ENCODE measurements at regions not wholly inside any gene's neighbourhood (a gene's known extent, or its start where the extent isn't known, plus 50 kb on each side); places are given as distances from the start of the nearest gene placed in this dataset.

DNA sequence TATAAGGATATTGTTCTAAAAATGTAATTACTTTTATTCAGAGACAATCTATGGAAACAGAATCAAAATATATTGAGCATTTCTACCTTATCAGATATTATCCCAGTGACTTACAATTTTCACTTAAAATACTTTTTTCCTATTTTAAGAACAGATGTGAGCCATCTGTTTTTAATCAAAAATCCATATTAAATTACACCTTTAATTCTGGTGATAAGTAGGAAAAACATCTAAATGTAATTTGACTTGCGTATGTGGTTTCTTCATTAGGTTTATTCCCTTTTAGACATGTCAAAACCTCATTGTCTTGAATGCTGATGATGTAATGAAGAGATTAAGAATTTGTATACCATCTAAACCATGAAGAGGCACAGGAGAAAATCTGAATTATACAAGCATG is 1118.8 kb upstream of the TMPRSS15 start:
- Histone ChIP-seq H2AFZ (ENCODE audit: low read depth, low read length) (no peak overlapping the region), H3K27me3 (ENCODE audit: insufficient read depth, low read length) (no peaks in the 10 kb centered on the region), H3K79me2 (ENCODE audit: insufficient read depth, low read length) (no peaks in the 10 kb centered on the region), H3K4me2 (ENCODE audit: low read length) (no peak overlapping the region), H3K4me1 (ENCODE audit: insufficient read depth, low read length) (no peaks in the 10 kb centered on the region), H3K9ac (ENCODE audit: low read length) (no peak overlapping the region), H4K20me1 (ENCODE audit: insufficient read depth, low read length) (no peaks in the 10 kb centered on the region), H3K36me3 (ENCODE audit: insufficient read depth, low read length) (no peaks in the 10 kb centered on the region), H3K9me3 (ENCODE audit: insufficient read depth, low read depth, low read length) (peaks cover 5% of the 10 kb centered on the region), H3K4me3 (ENCODE audit: insufficient read depth, low read depth, low read length) (no peak overlapping the region), H3K27ac (ENCODE audit: low read depth, low read length) (no peak overlapping the region)
- peaks cover 12% of the 10 kb centered on the region for H3K4me1 Mint-ChIP-seq (ENCODE audit: low read depth, unreplicated experiment)
- H3K27ac Mint-ChIP-seq (ENCODE audit: unreplicated experiment): no peak overlapping the region
- no peak for DNase-seq (ENCODE audit: low read depth)
- H3K4me3 Mint-ChIP-seq (ENCODE audit: unreplicated experiment): no peak overlapping the region
- H3K36me3 Mint-ChIP-seq (ENCODE audit: low read depth, unreplicated experiment): no peaks in the 10 kb centered on the region
- no peaks in the 10 kb centered on the region for H3K9me3 Mint-ChIP-seq (ENCODE audit: unreplicated experiment)
- no peaks in the 10 kb centered on the region for H3K27me3 Mint-ChIP-seq (ENCODE audit: low read depth, unreplicated experiment)
- FAIRE-seq: no peak
- TF ChIP-seq, protein P1, sequence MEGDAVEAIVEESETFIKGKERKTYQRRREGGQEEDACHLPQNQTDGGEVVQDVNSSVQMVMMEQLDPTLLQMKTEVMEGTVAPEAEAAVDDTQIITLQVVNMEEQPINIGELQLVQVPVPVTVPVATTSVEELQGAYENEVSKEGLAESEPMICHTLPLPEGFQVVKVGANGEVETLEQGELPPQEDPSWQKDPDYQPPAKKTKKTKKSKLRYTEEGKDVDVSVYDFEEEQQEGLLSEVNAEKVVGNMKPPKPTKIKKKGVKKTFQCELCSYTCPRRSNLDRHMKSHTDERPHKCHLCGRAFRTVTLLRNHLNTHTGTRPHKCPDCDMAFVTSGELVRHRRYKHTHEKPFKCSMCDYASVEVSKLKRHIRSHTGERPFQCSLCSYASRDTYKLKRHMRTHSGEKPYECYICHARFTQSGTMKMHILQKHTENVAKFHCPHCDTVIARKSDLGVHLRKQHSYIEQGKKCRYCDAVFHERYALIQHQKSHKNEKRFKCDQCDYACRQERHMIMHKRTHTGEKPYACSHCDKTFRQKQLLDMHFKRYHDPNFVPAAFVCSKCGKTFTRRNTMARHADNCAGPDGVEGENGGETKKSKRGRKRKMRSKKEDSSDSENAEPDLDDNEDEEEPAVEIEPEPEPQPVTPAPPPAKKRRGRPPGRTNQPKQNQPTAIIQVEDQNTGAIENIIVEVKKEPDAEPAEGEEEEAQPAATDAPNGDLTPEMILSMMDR (IDR thresholded peaks at IDR 0.05; ENCODE audit: insufficient read depth, low read depth, low read length): no peak
- TF ChIP-seq EZH2 (IDR thresholded peaks at IDR 0.05; ENCODE audit: insufficient read depth, low read length): no peak

DNA sequence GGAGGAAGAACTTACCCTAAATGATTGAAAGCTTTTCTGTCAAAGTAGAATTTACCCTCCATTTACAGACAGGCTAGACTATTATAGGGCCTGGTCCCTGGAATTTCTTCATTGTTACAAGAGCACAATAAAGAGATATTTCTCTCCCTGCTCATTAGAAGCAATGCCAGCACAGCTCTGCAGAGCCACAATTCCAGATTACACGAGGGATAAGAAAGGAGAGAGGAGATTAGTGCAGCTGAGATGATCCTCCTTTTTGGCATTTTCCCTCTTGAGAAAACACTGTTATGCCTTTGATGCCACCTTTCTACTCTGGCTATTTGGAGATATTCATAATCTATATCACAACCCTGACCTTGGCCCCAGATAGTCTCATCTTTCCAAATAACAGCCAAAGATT is 1119.5 kb upstream of the TMPRSS15 start:
- Mint-ChIP-seq H3K9me3 (ENCODE audit: unreplicated experiment) (no peaks in the 10 kb centered on the region), H3K4me3 (ENCODE audit: unreplicated experiment) (no peak overlapping the region), H3K27ac (ENCODE audit: unreplicated experiment) (no peak overlapping the region), H3K4me1 (ENCODE audit: low read depth, unreplicated experiment) (peaks cover 12% of the 10 kb centered on the region), H3K27me3 (ENCODE audit: low read depth, unreplicated experiment) (no peaks in the 10 kb centered on the region), H3K36me3 (ENCODE audit: low read depth, unreplicated experiment) (no peaks in the 10 kb centered on the region)
- no peak overlapping the region for H3K9ac ChIP-seq (ENCODE audit: low read length)
- TF ChIP-seq, protein P1 (IDR thresholded peaks at IDR 0.05; ENCODE audit: insufficient read depth, low read depth, low read length): no peak
- no peak for TF ChIP-seq EZH2 (IDR thresholded peaks at IDR 0.05; ENCODE audit: insufficient read depth, low read length)
- peaks cover 5% of the 10 kb centered on the region for H3K9me3 ChIP-seq (ENCODE audit: insufficient read depth, low read depth, low read length)
- DNase-seq (ENCODE audit: low read depth) (no peak), FAIRE-seq (no peak)
- no peaks in the 10 kb centered on the region for H4K20me1 ChIP-seq (ENCODE audit: insufficient read depth, low read length)
- H3K4me3 ChIP-seq (ENCODE audit: insufficient read depth, low read depth, low read length): no peak overlapping the region
- H3K27ac ChIP-seq (ENCODE audit: low read depth, low read length): no peak overlapping the region
- H3K4me2 ChIP-seq (ENCODE audit: low read length): no peak overlapping the region
- H2AFZ ChIP-seq (ENCODE audit: low read depth, low read length): no peak overlapping the region
- no peaks in the 10 kb centered on the region for H3K4me1 ChIP-seq (ENCODE audit: insufficient read depth, low read length)
- no peaks in the 10 kb centered on the region for H3K79me2 ChIP-seq (ENCODE audit: insufficient read depth, low read length)
- no peaks in the 10 kb centered on the region for H3K36me3 ChIP-seq (ENCODE audit: insufficient read depth, low read length)
- H3K27me3 ChIP-seq (ENCODE audit: insufficient read depth, low read length): no peaks in the 10 kb centered on the region

DNA sequence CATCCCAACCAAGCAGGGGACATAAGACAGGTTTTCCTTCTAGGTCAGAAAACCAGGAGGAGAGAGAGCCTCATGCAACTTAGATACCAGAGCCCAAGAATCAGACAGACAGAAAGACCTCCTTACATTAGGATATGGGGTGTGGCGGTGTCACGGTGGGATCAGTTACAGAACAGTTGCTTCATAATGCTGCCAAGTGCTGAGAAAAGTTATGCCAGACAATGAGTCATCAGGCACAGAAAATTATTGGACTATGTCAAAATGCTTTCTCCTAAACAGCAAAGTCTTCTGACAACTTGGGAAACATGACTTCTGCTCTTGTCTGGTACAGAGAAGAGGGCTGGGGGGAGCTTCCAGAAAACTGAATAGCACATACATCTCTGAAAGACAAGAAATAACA is 1120.2 kb upstream of the TMPRSS15 start:
- H3K27me3 ChIP-seq (ENCODE audit: insufficient read depth, low read length): no peaks in the 10 kb centered on the region
- no peak overlapping the region for H3K4me3 ChIP-seq (ENCODE audit: insufficient read depth, low read depth, low read length)
- no peak for TF ChIP-seq EZH2 (IDR thresholded peaks at IDR 0.05; ENCODE audit: insufficient read depth, low read length)
- TF ChIP-seq, protein P1 (IDR thresholded peaks at IDR 0.05; ENCODE audit: insufficient read depth, low read depth, low read length): no peak
- no peak overlapping the region for H3K9ac ChIP-seq (ENCODE audit: low read length)
- H3K9me3 ChIP-seq (ENCODE audit: insufficient read depth, low read depth, low read length): peaks cover 5% of the 10 kb centered on the region
- Mint-ChIP-seq H3K9me3 (ENCODE audit: unreplicated experiment) (no peaks in the 10 kb centered on the region), H3K4me3 (ENCODE audit: unreplicated experiment) (no peak overlapping the region), H3K36me3 (ENCODE audit: low read depth, unreplicated experiment) (no peaks in the 10 kb centered on the region), H3K27ac (ENCODE audit: unreplicated experiment) (no peak overlapping the region), H3K27me3 (ENCODE audit: low read depth, unreplicated experiment) (no peaks in the 10 kb centered on the region), H3K4me1 (ENCODE audit: low read depth, unreplicated experiment) (peaks cover 12% of the 10 kb centered on the region)
- H3K4me1 ChIP-seq (ENCODE audit: insufficient read depth, low read length): no peaks in the 10 kb centered on the region
- DNase-seq (ENCODE audit: low read depth) (no peak), FAIRE-seq (no peak)
- no peak overlapping the region for H3K4me2 ChIP-seq (ENCODE audit: low read length)
- no peak overlapping the region for H2AFZ ChIP-seq (ENCODE audit: low read depth, low read length)
- H3K79me2 ChIP-seq (ENCODE audit: insufficient read depth, low read length): no peaks in the 10 kb centered on the region
- H3K27ac ChIP-seq (ENCODE audit: low read depth, low read length): no peak overlapping the region
- H3K36me3 ChIP-seq (ENCODE audit: insufficient read depth, low read length): no peaks in the 10 kb centered on the region
- H4K20me1 ChIP-seq (ENCODE audit: insufficient read depth, low read length): no peaks in the 10 kb centered on the region

Measured in astrocyte (in vitro differentiated cells and primary cell).